ENCODE measurements at regions not wholly inside any gene's neighbourhood (a gene's known extent, or its start where the extent isn't known, plus 50 kb on each side); places are given as distances from the start of the nearest gene placed in this dataset.

DNA sequence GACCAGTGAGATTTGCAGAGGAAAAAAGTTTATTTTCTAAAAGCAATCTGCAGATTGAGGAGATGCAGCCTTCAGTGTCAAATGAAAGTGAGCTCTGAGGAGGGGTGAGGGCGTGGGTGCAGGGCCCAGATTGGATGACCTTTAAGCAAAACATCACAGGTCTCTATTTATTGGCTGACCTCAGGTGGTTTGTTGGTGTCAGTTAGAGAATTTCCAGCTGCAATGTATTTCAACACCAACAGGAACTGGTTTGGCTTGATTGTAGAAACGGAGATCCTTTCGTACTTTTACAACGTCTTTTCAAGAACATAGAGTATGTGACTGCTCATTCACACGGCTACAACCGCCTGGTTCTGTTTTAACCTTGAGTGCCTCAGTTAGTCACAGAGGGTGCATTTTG is 1069.1 kb downstream of the EFNA5 start:
- H3K27me3 ChIP-seq (ENCODE audit: control insufficient read depth, insufficient read depth, low read length): no peaks in the 10 kb centered on the region
- DNase-seq (ENCODE audit: low read depth): no peak
- no peaks in the 10 kb centered on the region for H3K36me3 ChIP-seq (ENCODE audit: control insufficient read depth, insufficient read depth, low read length)
- no peak for TF ChIP-seq CTCF (IDR thresholded peaks at IDR 0.05; ENCODE audit: insufficient read depth, low read length, poor library complexity, severe bottlenecking)
- H3K4me3 ChIP-seq (ENCODE audit: low read depth, low read length): no peak overlapping the region

DNA sequence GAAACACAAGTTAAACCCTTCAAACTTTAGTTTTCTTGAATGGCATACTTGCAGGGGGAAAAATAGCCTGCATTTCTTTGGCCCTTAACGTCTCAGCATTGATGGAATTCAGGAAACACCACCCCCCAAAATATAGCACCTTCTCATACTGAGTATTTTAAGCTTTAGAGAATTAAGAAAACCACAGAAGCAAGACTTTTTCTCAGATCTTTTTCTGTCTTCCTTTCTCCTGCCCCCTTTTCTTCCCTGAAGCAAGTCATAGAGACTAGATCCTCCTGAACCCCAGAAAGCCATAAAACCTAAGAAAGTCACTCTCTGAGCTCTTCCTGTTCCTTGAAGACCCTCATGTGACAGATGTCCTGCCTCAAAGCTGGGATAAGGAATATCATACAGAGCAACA is 1069.9 kb downstream of the EFNA5 start:
- Histone ChIP-seq H3K36me3 (ENCODE audit: control insufficient read depth, insufficient read depth, low read length) (no peaks in the 10 kb centered on the region), H3K4me3 (ENCODE audit: low read depth, low read length) (no peak overlapping the region), H3K27me3 (ENCODE audit: control insufficient read depth, insufficient read depth, low read length) (no peaks in the 10 kb centered on the region)
- TF ChIP-seq CTCF (IDR thresholded peaks at IDR 0.05; ENCODE audit: insufficient read depth, low read length, poor library complexity, severe bottlenecking): no peak
- no peak for DNase-seq (ENCODE audit: low read depth)

DNA sequence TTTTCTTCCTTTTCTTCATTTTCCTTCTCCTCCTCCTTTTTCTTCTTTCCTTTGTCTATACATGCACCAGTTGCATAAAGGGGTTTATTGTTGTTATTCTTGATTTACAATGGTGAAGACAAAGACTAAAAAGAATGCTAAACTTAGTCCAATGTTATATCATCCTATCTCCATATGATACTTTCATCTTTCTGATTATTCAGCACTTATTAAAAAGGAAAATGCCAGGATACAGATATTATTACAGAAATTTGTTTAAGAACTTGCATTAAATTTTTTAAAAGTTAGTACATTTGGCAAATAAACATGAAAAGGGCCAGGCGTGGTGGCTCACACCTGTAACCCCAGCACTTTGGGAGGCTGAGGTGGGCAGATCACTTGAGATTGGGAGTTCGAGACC is 1074.9 kb downstream of the EFNA5 start:
- no peak for DNase-seq (ENCODE audit: low read depth)
- TF ChIP-seq CTCF (IDR thresholded peaks at IDR 0.05; ENCODE audit: insufficient read depth, low read length, poor library complexity, severe bottlenecking): no peak
- Histone ChIP-seq H3K4me3 (ENCODE audit: low read depth, low read length) (no peak overlapping the region), H3K27me3 (ENCODE audit: control insufficient read depth, insufficient read depth, low read length) (no peaks in the 10 kb centered on the region), H3K36me3 (ENCODE audit: control insufficient read depth, insufficient read depth, low read length) (no peaks in the 10 kb centered on the region)

GRCh38 chr5:106584268-106584667 is 1086.5 kb downstream of the EFNA5 start:
- no peaks in the 10 kb centered on the region for H3K36me3 ChIP-seq (ENCODE audit: control insufficient read depth, insufficient read depth, low read length)
- TF ChIP-seq CTCF (IDR thresholded peaks at IDR 0.05; ENCODE audit: insufficient read depth, low read length, poor library complexity, severe bottlenecking): no peak
- H3K27me3 ChIP-seq (ENCODE audit: control insufficient read depth, insufficient read depth, low read length): no peaks in the 10 kb centered on the region
- H3K4me3 ChIP-seq (ENCODE audit: low read depth, low read length): no peak overlapping the region
- DNase-seq (ENCODE audit: low read depth): no peak

DNA sequence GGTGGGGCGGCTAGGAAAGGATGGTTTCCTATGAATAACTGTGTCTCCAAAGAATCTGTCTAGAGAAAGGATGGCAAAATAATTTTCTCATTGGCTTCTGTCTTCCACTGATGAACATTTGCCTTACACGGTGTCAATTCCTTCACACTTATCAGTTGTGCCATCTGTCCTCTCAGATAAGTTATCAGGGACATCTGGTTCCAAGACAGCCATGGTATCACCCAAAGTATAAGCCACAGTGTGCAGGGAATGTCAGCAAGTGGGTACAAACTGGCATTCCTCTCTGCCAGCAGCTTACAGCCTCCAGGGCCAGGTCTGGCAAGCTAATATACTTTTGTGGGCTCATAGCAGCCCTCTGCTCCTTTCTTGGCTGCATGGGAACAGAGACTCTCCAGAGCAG is 1092.0 kb downstream of the EFNA5 start:
- no peaks in the 10 kb centered on the region for H3K36me3 ChIP-seq (ENCODE audit: control insufficient read depth, insufficient read depth, low read length)
- no peak overlapping the region for H3K4me3 ChIP-seq (ENCODE audit: low read depth, low read length)
- DNase-seq (ENCODE audit: low read depth): no peak
- no peaks in the 10 kb centered on the region for H3K27me3 ChIP-seq (ENCODE audit: control insufficient read depth, insufficient read depth, low read length)
- TF ChIP-seq CTCF (IDR thresholded peaks at IDR 0.05; ENCODE audit: insufficient read depth, low read length, poor library complexity, severe bottlenecking): no peak

DNA sequence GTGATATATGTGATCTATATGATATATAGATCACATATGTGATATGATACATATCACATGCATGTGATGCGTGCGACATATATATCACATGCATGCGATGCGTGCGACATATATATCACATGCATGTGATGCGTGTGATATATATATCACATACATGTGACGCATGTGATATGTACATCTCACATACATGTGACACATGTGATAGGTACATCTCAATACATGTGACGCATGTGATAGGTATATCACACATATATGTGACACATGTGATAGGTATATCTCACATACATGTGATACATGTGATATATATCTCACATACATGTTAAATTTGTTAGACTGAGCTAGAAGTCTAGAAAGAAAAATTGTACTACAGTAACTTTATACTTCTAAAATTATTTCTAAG is 1095.9 kb downstream of the EFNA5 start:
- no peaks in the 10 kb centered on the region for H3K36me3 ChIP-seq (ENCODE audit: control insufficient read depth, insufficient read depth, low read length)
- no peak for DNase-seq (ENCODE audit: low read depth)
- H3K4me3 ChIP-seq (ENCODE audit: low read depth, low read length): no peak overlapping the region
- H3K27me3 ChIP-seq (ENCODE audit: control insufficient read depth, insufficient read depth, low read length): no peaks in the 10 kb centered on the region
- TF ChIP-seq CTCF (IDR thresholded peaks at IDR 0.05; ENCODE audit: insufficient read depth, low read length, poor library complexity, severe bottlenecking): no peak
